Umbilical cord (tissue), 1 donor: ENCODE measurements at regions not wholly inside any gene's neighbourhood (a gene's known extent, or its start where the extent isn't known, plus 50 kb on each side); places are given as distances from the start of the nearest gene placed in this dataset.
A peak's percentile ranks its signal among the peaks of the same experiment; 100 is the strongest.

Experiments used
- DNase-seq: peaks from one replicate; pipeline ENCODE4 v3.0.0-alpha.2; 2015; ENCODE audit warnings: low spot score

DNA sequence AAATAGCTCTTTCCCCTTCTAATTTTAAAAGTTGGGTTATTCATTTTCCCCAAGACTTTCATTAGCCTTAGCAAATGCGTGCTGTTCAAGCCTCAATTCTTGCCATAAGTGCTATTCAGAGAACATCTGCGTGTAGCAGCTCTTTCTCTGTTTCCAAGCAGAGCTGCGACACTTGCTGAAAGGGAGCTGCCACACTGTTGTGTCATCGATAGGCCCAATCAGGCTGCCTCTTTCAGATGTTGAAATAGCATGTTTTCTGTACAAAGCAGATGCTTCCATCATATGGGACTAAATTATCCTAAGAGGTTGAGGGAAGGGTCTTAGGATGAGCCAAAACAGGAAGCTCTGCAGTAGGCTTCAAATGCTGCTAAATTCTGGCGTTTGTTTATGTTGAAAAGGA, 220.9 kb upstream of the CDC14C start:
- DNase-seq: no peak

GRCh38 chr7:48708122-48708521, 216.2 kb upstream of the CDC14C start:
- DNase-seq: no peak

GRCh38 chr7:48708635-48709034, 215.7 kb upstream of the CDC14C start:
- DNase-seq: no peak

DNA sequence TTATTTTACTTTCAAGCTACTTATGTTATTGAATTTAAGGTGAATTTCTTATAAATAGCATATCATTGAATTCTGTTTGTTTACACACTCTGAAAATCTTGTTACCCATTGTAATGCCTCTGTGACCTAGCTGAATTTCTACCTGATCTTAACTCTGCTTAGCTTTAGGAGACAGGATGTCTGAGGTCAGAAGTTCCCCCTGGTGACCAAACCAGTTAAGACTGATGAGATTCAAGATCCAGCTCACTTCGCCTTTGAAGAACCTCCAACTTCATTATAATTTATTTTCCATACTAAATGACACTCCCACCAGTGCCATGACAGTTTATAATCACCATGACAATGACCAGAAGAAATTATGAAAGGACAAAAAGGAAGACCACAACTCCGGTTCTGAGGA, 213.4 kb upstream of the CDC14C start:
- no peak for DNase-seq

GRCh38 chr7:48718731-48719378, 205.5 kb upstream of the CDC14C start:
- DNase-seq: peak; percentile 2

DNA sequence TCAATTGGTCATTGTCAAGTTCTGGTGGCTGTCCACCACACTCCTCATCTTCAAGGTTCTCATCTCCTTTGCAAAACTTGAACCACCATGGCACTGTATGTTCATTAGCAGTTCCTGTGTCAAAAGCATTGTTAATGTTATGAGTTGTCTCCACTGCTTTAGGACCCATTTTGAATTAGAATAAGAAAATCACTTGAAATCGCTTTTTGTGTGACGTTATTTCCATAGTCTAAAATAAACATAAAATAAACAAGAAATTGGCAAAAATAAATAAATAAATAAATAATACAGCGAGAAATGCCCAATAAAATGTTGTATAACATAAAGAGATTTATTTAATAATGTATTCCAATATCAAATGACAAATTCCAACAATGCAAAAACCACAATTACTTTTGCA, 195.5 kb upstream of the CDC14C start:
- DNase-seq: no peak

DNA sequence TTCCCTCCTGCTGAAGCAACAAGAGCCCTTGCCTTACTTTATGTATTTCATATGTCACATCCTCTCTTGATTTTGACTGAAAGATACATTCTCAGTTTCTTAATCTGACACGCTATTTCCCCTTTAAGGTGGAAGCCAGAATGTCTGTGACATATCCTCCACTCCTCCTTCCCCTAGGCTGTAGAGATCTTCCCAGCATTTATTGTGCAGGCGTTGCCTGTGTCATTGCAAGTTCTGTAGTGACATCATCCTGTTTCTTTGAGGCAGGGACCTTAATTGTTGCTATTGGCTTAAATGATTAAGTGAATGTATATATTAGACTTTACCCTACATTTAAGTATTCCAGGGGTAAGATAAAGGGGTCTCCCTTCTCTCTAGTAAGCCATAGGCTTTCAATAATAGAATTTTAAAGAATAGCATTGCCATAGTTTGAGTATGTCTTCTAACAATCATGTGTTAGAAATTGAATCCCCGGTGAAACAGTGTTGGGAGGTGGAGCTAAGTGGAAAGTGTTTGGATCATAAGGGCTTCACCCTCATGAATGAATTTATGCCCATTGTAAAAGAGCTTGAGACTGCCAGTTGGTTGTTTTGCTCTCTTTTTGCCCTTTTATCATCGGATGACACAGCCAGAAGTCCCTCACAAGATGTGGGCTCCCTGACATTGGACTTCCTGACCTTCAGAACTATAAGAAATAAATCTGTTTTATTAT, 189.5 kb upstream of the CDC14C start:
- no peak for DNase-seq

DNA sequence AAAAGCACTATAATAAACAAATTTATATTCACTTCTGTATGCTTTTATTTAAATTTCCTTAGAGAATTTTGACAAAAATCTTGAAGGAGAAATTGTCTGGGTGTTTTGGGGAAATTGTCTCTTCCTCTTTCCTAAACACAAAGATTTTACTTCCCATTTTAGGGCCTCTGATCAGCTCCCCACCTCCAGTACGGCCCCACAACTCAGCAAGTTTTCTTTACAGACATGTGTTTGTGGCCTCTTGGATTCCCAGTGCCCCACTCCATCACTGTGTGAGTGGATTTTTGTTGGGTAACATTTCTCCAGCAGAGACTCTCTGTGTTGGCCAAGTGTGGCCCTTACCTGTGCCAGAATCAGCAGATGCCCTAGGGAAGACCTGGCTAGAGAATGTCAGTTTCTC, 182.8 kb upstream of the CDC14C start:
- peak; percentile 8 for DNase-seq

- DNase-seq: no peak
These were observed 182.1 kb upstream of the CDC14C start for GRCh38 chr7:48742079-48742798.

DNA sequence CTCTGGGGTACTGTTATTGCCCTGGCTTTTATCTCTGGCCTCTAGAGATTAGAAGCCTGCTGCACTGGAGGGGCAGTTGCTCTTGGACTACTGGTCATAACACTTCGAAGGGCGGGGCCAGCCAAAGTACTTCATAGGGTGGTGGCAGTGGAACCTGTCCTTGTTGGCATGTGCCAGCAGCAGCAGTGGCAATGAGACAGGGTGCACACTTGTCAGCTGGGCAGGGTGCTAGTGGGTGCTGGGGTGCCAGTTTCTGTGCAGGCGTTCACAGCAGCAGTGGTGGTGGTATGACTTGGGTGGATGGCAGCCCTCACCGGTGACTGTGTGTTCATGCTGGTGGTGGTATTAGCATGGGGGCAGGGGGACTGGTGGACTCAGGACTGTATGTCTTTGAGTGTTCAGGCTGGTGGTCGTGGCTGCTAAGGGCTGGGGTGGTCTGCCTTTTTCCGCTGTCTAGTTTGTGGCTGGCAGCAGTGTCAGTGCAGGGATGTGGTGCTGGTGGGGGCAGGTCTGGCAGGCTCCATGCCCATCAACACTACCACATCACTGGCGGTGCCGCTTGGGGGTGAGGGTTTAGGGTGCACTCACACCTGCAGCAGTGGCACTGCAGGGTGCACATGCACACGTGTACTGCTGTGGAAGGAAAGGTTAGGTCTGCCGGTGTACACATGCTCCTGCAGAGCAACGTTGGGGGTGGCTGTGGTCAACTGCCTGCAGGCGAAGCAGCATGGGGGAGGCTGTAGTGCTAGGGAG, 176.1 kb upstream of the CDC14C start:
- DNase-seq: no peak

- DNase-seq: no peak
These were observed 169.2 kb upstream of the CDC14C start for GRCh38 chr7:48755061-48755555.

- DNase-seq: no peak
These were observed 164.8 kb upstream of the CDC14C start for GRCh38 chr7:48759431-48760080.

DNA sequence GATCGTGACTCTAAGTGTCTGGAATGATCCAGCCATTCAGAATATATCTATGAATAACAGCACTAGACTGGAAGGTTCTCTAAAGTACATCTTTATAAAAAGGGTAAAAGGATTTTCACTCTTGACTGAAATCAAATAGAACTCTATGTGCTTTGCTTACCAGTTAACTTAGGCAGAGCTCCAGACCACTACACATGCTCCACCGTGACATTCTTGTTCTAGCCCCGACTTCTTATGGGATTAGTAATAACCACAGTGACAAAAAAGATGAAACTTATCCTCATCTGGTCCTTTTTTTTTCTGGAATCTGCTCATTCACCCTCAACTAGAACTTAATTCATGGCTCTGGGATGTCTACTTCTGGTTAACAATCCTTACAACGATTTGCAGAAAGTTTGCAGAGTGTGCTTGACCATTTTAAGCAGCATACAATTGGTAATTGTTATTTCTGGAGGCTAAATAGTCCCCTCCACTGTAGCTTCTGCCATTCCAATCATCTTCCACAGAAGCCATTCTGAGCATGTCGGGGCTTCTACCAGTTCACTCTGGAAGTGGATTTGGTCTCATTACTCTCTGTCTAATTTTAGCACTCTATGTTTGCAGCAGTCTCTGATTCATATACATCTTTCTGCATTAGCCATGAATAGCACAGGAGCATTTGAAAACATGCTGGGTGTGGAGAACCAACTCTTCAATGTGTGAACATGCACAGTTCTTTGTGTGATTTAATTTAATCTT, 163.7 kb upstream of the CDC14C start:
- no peak for DNase-seq

GRCh38 chr7:48780862-48781261, 143.5 kb upstream of the CDC14C start:
- no peak for DNase-seq

- no peak for DNase-seq
These were observed 142.6 kb upstream of the CDC14C start for GRCh38 chr7:48781752-48782151.

GRCh38 chr7:48782511-48782910, 141.8 kb upstream of the CDC14C start:
- DNase-seq: no peak

DNA sequence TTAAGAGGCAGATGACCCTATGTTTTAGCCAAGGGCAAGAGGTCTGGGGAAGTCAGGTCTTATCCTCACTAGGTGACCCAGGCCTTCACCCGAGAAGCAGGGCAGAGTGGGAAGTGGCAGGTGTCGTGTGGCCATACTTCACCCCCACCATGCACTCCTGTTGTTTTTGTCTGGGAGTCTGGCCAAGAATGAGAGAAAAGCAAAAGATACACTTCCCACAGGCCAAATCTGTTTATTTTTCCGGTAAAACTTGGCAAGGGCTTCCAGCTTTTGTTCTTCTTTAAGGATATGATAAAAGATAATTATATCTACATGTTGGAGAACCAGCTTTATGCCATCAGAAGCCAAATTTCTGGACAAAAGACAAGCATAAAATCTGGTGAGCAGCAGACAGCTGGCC, 137.4 kb upstream of the CDC14C start:
- DNase-seq: no peak

DNA sequence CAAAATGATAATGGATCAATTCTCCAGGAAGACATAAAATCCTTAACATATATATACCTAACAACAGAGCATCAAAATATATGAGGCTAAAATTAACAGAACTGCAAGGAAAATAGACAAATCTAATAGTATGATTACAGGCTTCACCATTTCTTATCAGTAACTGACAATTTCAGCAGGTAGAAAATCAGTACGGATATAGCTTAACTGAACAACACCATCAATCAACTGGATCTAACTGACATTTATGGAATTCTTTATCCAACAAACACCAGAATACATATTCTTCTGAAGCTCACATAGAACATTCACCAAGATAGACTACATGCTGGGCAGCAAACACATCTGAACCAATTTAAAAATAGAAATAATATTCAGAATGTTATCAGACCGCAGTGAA, 121.1 kb upstream of the CDC14C start:
- DNase-seq: no peak

- DNase-seq: no peak
These were observed 117.6 kb upstream of the CDC14C start for GRCh38 chr7:48806731-48807130.

- DNase-seq: no peak
These were observed 113.3 kb upstream of the CDC14C start for GRCh38 chr7:48811071-48811470.

DNA sequence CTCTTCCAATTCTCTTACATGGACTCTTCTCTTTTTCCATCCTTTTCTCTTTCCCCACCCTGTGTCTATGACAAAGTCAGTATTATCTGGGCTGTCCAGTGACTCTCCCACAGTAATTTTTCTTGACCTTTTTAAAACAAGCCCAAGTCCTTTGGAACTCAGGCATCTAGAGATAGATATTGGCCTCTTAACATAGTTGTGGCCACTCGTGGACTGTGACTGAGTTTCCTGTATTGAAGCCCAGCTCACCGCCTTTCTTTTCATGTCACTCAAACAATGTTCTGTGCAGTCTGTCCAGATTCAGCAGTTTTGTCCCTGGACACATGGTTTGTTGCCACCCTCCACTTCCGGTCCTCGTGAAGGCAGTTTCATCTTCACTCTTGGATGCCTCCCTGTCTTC, 110.9 kb upstream of the CDC14C start:
- no peak for DNase-seq
